Left renal cortex interstitium (tissue), 4 donors: ENCODE measurements at regions not wholly inside any gene's neighbourhood (a gene's known extent, or its start where the extent isn't known, plus 50 kb on each side); places are given as distances from the start of the nearest gene placed in this dataset.

Experiments used
- DNase-seq, 4 donors: peaks; one replicate each; pipeline ENCODE4 v3.0.0-alpha.2; 2013; ENCODE audit warnings: low read depth in 4 of 4, low spot score in 2 of 4, missing footprints in 1 of 4

- no peak for DNase-seq
These were observed 115.1 kb upstream of the PCDH18 start for GRCh38 chr4:137647375-137647774.

GRCh38 chr4:137644201-137644600 is 111.9 kb upstream of the PCDH18 start:
- no peak for DNase-seq

GRCh38 chr4:137641544-137641943 is 109.2 kb upstream of the PCDH18 start:
- DNase-seq, result no peak

GRCh38 chr4:137640838-137641158 is 108.5 kb upstream of the PCDH18 start:
- no peak for DNase-seq

- DNase-seq, result no peak
These were observed 108.0 kb upstream of the PCDH18 start for GRCh38 chr4:137640156-137640837.

GRCh38 chr4:137638934-137639333 is 106.6 kb upstream of the PCDH18 start:
- DNase-seq, result no peak

GRCh38 chr4:137635601-137636000 is 103.3 kb upstream of the PCDH18 start:
- no peak for DNase-seq

- DNase-seq, result no peak
These were observed 102.8 kb upstream of the PCDH18 start for GRCh38 chr4:137635108-137635507.

- no peak for DNase-seq
These were observed 100.5 kb upstream of the PCDH18 start for GRCh38 chr4:137632842-137633241.

- no peak for DNase-seq
These were observed 99.3 kb upstream of the PCDH18 start for GRCh38 chr4:137631605-137632004.

GRCh38 chr4:137630252-137630651 is 98.0 kb upstream of the PCDH18 start:
- DNase-seq, result no peak

- no peak for DNase-seq
These were observed 95.6 kb upstream of the PCDH18 start for GRCh38 chr4:137627739-137628460.

GRCh38 chr4:137626942-137627738 is 94.8 kb upstream of the PCDH18 start:
- no peak for DNase-seq

- DNase-seq, result no peak
These were observed 90.7 kb upstream of the PCDH18 start for GRCh38 chr4:137623013-137623412.

GRCh38 chr4:137621056-137621455 is 88.8 kb upstream of the PCDH18 start:
- DNase-seq, result no peak

GRCh38 chr4:137614491-137614890 is 82.2 kb upstream of the PCDH18 start:
- no peak for DNase-seq

- no peak for DNase-seq
These were observed 79.9 kb upstream of the PCDH18 start for GRCh38 chr4:137611998-137612700.

GRCh38 chr4:137610960-137611359 is 78.7 kb upstream of the PCDH18 start:
- DNase-seq, result no peak

- DNase-seq, result peak in 2 of 4 donors; percentile 53 to 59
These were observed 77.6 kb upstream of the PCDH18 start for GRCh38 chr4:137609718-137610430.

- no peak for DNase-seq
These were observed 75.8 kb upstream of the PCDH18 start for GRCh38 chr4:137608085-137608484.
